ENCODE measurements at regions not wholly inside any gene's neighbourhood (a gene's known extent, or its start where the extent isn't known, plus 50 kb on each side); places are given as distances from the start of the nearest gene placed in this dataset.
"Not testable (repeated sequence)": the region's sequence is repeated elsewhere in the genome, so short reads cannot be mapped to it uniquely, and the experiment has no call there.

GRCh38 chr13:50766013-50766412 lies 77.5 kb downstream of the DLEU7 start:
- no peak overlapping the region for H3K27ac ChIP-seq
- TF ChIP-seq CTCF (IDR thresholded peaks at IDR 0.05): no peak
- no peaks in the 10 kb centered on the region for H3K9me3 ChIP-seq
- H3K4me3 ChIP-seq: no peak overlapping the region
- intact Hi-C loops (cut with DNase I): no loop called here
- no peaks in the 10 kb centered on the region for H3K4me1 ChIP-seq
- no peaks in the 10 kb centered on the region for H3K36me3 ChIP-seq
- no peak for FAIRE-seq
- DNase-seq: no peak
- no peaks in the 10 kb centered on the region for H3K27me3 ChIP-seq
- 75 to 82% methylated on average over 6 of the region's 6 CpGs for WGBS, 2 donors
- no peak for ATAC-seq

GRCh38 chr13:50766695-50767094 lies 76.8 kb downstream of the DLEU7 start:
- 36 to 45% methylated on average over 3 of the region's 3 CpGs for WGBS, 2 donors
- intact Hi-C loops (cut with DNase I): no loop called here
- FAIRE-seq (no peak), ATAC-seq (no peak), DNase-seq (no peak)
- Histone ChIP-seq H3K4me1 (no peaks in the 10 kb centered on the region), H3K9me3 (no peaks in the 10 kb centered on the region), H3K27me3 (no peaks in the 10 kb centered on the region), H3K36me3 (no peaks in the 10 kb centered on the region), H3K27ac (no peak overlapping the region), H3K4me3 (no peak overlapping the region)
- no peak for TF ChIP-seq CTCF (IDR thresholded peaks at IDR 0.05)

GRCh38 chr13:50772881-50773280 lies 70.6 kb downstream of the DLEU7 start:
- H3K9me3 ChIP-seq; H3K27ac ChIP-seq; H3K4me1 ChIP-seq; ATAC-seq; FAIRE-seq; H3K27me3 ChIP-seq; intact Hi-C loops (cut with DNase I); DNase-seq; H3K36me3 ChIP-seq; H3K4me3 ChIP-seq: not testable (repeated sequence)
- 79 to 84% methylated on average over 9 of the region's 9 CpGs for WGBS, 2 donors

All from pancreas (tissue), 10 donors.